Stromal cell of bone marrow (primary cell): ENCODE measurements at regions not wholly inside any gene's neighbourhood (a gene's known extent, or its start where the extent isn't known, plus 50 kb on each side); places are given as distances from the start of the nearest gene placed in this dataset.

Source experiments
- DNase-seq: peaks from one replicate; pipeline ENCODE4 v3.0.0-alpha.2; 2012; ENCODE audit warnings: low read depth

- no peak for DNase-seq
These were observed 76.5 kb upstream of the ADRB1 start for GRCh38 chr10:113967126-113967525.

GRCh38 chr10:113970641-113971040 lies 73.0 kb upstream of the ADRB1 start:
- DNase-seq: no peak

GRCh38 chr10:113971349-113971973 lies 72.2 kb upstream of the ADRB1 start:
- no peak for DNase-seq

GRCh38 chr10:113977174-113977573 lies 66.5 kb upstream of the ADRB1 start:
- DNase-seq: no peak

GRCh38 chr10:113978802-113979201 lies 64.9 kb upstream of the ADRB1 start:
- no peak for DNase-seq

GRCh38 chr10:113979409-113979808 lies 64.3 kb upstream of the ADRB1 start:
- no peak for DNase-seq

GRCh38 chr10:113980408-113981087 lies 63.1 kb upstream of the ADRB1 start:
- DNase-seq: no peak

- DNase-seq: no peak
These were observed 61.4 kb upstream of the ADRB1 start for GRCh38 chr10:113982296-113982695.

GRCh38 chr10:113982769-113983168 lies 60.9 kb upstream of the ADRB1 start:
- DNase-seq: no peak

GRCh38 chr10:113983552-113983951 lies 60.1 kb upstream of the ADRB1 start:
- no peak for DNase-seq

- no peak for DNase-seq
These were observed 58.3 kb upstream of the ADRB1 start for GRCh38 chr10:113985297-113985844.

- DNase-seq: no peak
These were observed 57.4 kb upstream of the ADRB1 start for GRCh38 chr10:113986316-113986715.

- DNase-seq: no peak
These were observed 56.5 kb upstream of the ADRB1 start for GRCh38 chr10:113987156-113987555.

GRCh38 chr10:113987805-113988204 lies 55.9 kb upstream of the ADRB1 start:
- DNase-seq: no peak

- DNase-seq: no peak
These were observed 55.1 kb upstream of the ADRB1 start for GRCh38 chr10:113988535-113988934.

GRCh38 chr10:113991091-113991860 lies 52.4 kb upstream of the ADRB1 start:
- no peak for DNase-seq

GRCh38 chr10:113992471-113993011 lies 51.1 kb upstream of the ADRB1 start:
- DNase-seq: no peak

GRCh38 chr10:113993489-113993991 lies 50.1 kb upstream of the ADRB1 start:
- peak; percentile 38 for DNase-seq
